HG03064 (cell line): ENCODE measurements at regions not wholly inside any gene's neighbourhood (a gene's known extent, or its start where the extent isn't known, plus 50 kb on each side); places are given as distances from the start of the nearest gene placed in this dataset.

ENCODE experiments used
- ATAC-seq: cut with Tn5 transposase; IDR thresholded peaks from one replicate; pipeline ENCODE4 v1.9.1; 2021; ENCODE audit warnings: low read depth; ENCODE audit not compliant: unreplicated experiment

GRCh38 chr7:156204820-156205219, 392.6 kb upstream of the SHH start:
- no peak for ATAC-seq

GRCh38 chr7:156203923-156204322, 391.7 kb upstream of the SHH start:
- no peak for ATAC-seq

DNA sequence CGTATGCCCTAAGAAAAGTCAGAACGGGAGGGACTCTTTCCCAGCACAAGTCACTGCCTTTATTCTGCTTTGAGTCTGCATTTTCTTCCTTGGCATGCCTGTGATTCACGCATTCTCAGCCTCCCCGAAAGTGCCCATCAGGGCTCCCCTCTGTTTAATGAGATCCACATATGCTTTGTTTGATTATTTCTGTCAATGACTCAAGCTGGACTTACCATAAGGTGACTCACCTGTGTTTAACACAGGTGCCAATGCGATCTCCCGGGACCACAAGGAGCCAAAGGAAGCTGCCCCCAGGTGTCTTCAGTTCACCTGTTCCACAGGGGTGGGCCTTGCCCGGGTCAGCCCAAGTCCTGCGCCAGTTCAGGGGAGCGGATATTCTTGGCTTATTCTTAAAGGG, 386.0 kb upstream of the SHH start:
- no peak for ATAC-seq

DNA sequence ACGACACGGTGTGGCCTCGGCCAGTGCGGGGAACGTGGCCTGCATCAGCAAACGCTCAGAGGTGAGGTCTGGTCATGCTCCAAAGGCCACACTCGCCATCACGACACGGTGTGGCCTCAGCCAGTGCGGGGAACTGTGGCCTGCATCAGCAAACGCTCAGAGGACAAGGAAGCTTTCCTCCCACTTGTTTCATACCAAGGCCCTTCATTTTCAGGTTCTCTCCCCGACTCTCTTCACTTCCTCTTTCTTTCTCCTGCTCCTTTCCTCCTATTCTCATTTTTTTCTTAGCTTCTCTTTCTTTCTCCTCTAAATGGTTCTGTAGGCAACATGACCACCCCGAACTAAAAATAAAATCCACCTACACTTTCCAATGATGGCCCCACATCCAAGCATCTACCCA, 384.4 kb upstream of the SHH start:
- ATAC-seq: no peak

- no peak for ATAC-seq
Measured at GRCh38 chr7:156195276-156195675, 383.0 kb upstream of the SHH start.

GRCh38 chr7:156194813-156195212, 382.6 kb upstream of the SHH start:
- no peak for ATAC-seq

GRCh38 chr7:156192921-156193320, 380.7 kb upstream of the SHH start:
- ATAC-seq: no peak

DNA sequence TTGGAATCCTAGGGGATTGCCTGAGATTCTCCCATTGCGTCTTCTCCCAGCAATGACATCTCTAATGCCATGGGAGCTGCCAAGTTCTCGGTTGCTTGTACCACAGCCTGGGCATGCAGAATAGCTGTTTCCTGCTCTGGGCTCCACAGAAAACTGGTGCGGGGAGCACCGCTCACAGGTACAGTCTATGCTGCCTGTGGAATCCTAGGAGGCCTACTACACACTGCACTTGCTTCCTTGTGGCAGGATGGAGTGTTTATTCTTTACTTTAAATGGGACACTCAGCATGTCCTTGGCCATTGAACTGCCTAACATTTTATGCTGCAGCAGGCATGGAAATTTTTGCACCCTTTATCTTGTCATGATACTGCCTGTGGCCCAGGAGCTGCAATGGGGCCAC, 378.8 kb upstream of the SHH start:
- ATAC-seq: no peak

DNA sequence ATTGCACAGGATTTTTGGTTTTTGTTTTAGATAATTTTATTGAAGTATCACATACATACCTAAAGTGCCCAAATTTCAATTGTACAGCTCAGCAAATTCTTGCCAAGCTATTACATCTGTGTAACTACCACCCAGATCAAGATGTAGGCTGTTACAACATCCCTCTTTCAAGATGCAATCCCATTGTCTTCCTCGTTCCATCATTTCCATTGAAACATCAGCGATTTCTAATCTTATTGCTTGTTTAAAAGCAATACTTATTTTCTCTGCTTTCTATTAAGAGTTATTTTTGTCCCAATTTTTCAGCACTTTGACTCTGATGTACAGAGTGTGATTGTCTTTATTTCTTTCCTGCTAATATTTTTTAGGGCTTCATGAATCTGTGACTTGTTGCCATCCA, 372.8 kb upstream of the SHH start:
- no peak for ATAC-seq

GRCh38 chr7:156184164-156184563, 371.9 kb upstream of the SHH start:
- no peak for ATAC-seq

GRCh38 chr7:156180451-156181229, 368.4 kb upstream of the SHH start:
- no peak for ATAC-seq

DNA sequence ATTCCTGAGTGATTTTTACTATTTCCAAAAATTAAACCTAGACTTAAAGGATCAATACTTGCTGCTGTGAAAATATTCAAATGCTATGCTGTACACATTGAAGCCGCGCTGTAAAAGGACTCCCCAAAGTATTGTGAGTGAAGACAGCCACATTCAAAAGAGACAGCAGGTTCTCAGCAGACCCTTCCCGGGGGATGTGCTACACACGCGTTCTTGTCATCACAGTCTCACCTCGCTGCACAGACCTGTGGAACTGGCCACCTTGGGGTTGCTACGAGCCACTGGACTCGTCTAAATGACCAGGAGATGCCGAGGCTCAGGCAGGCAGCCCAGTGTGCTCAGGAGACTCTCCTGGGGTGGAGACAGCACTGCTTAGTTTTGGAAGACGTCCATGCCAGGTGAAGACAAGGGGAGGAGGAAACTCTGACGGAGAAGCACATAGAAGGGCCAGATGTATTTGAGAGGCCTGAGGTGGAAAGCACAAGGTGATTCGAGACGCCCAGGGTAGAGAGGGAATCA, 367.7 kb upstream of the SHH start:
- no peak for ATAC-seq

- no peak for ATAC-seq
Measured at GRCh38 chr7:156178857-156179256, 366.6 kb upstream of the SHH start.

DNA sequence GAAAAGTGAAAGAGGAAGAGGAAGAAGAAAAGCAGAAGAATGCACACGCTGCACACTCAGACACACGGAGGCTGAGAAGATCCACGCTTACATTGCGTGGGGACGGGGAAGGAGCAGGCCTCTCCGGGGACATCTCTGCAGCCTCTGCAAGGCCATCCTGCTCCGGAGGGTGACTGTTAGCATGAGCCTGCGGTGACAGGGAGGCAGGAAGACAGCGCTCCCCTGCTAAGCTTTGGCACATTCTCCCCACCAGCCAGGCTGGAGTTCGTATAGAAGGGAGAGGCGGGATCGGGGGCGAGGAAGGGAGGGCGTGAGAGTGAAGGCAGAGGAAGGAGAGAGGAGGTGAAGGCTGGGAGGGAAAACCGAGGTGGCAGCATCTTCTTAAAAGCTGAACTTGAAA, 366.0 kb upstream of the SHH start:
- ATAC-seq: no peak

GRCh38 chr7:156177422-156178055, 365.3 kb upstream of the SHH start:
- ATAC-seq: no peak

DNA sequence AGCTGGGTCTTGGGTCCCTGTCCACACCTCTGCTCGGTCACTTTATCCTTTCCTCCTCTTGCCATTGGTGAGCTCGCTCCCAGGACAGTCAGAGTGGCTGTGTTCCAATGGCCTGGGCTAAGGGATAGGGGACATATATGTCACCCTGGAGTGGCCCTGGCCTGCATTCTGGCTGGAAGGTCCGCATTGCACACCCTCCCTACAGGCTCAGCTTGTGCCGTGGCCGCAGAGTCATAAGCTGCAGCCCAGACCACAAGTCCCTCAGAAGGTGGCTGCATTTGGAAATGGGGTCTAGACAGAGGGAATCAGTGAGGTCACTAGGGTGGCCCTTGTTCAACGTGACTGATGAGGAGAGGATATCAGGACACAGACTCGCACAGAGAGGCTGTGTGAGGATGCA, 363.8 kb upstream of the SHH start:
- no peak for ATAC-seq

GRCh38 chr7:156175003-156175402, 362.7 kb upstream of the SHH start:
- ATAC-seq: no peak

GRCh38 chr7:156174428-156174827, 362.2 kb upstream of the SHH start:
- no peak for ATAC-seq

GRCh38 chr7:156173748-156174353, 361.6 kb upstream of the SHH start:
- no peak for ATAC-seq

- no peak for ATAC-seq
Measured at GRCh38 chr7:156173346-156173745, 361.1 kb upstream of the SHH start.

- ATAC-seq: no peak
Measured at GRCh38 chr7:156172638-156173037, 360.4 kb upstream of the SHH start.
